ENCODE measurements at regions not wholly inside any gene's neighbourhood (a gene's known extent, or its start where the extent isn't known, plus 50 kb on each side); places are given as distances from the start of the nearest gene placed in this dataset.

DNA sequence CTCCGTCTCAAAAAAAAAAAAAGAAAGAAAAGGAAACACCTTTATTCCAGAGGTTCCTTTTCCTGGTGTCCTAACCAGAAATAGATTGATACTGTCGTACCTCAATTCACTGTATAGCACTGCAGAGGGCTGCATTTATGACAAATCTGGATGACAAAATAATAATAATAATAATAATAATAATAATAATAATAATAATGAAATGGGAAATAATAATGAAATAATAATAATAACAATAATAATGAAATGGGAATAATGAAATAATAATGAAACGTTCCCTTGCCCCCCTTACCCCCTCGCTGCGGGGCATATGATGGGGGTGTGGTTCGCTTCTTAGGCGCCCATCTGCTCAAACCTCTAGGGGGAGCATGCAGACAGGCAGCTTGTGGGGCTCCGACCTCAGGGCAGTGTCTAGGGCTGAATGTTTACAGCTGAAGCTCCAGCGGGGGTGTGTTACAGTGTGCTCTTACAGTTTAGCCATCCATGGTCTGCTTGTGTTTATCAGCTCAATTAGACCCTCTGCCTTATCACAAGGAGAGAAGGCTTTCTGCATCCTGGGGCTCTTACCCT is 1088.3 kb upstream of the SEL1L start (continued):
- no peak for TF ChIP-seq ZNF302 (tag by site-specific recombination; IDR thresholded peaks at IDR 0.05; ENCODE audit: low read depth)
- TF ChIP-seq PRDM1 (tag by site-specific recombination; IDR thresholded peaks at IDR 0.05) = no peak
- TF ChIP-seq WT1 (tag by site-specific recombination; IDR thresholded peaks at IDR 0.05) = no peak
- TF ChIP-seq, protein P1, sequence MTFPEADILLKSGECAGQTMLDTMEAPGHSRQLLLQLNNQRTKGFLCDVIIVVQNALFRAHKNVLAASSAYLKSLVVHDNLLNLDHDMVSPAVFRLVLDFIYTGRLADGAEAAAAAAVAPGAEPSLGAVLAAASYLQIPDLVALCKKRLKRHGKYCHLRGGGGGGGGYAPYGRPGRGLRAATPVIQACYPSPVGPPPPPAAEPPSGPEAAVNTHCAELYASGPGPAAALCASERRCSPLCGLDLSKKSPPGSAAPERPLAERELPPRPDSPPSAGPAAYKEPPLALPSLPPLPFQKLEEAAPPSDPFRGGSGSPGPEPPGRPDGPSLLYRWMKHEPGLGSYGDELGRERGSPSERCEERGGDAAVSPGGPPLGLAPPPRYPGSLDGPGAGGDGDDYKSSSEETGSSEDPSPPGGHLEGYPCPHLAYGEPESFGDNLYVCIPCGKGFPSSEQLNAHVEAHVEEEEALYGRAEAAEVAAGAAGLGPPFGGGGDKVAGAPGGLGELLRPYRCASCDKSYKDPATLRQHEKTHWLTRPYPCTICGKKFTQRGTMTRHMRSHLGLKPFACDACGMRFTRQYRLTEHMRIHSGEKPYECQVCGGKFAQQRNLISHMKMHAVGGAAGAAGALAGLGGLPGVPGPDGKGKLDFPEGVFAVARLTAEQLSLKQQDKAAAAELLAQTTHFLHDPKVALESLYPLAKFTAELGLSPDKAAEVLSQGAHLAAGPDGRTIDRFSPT (tag by site-specific recombination; IDR thresholded peaks at IDR 0.05) = no peak

DNA sequence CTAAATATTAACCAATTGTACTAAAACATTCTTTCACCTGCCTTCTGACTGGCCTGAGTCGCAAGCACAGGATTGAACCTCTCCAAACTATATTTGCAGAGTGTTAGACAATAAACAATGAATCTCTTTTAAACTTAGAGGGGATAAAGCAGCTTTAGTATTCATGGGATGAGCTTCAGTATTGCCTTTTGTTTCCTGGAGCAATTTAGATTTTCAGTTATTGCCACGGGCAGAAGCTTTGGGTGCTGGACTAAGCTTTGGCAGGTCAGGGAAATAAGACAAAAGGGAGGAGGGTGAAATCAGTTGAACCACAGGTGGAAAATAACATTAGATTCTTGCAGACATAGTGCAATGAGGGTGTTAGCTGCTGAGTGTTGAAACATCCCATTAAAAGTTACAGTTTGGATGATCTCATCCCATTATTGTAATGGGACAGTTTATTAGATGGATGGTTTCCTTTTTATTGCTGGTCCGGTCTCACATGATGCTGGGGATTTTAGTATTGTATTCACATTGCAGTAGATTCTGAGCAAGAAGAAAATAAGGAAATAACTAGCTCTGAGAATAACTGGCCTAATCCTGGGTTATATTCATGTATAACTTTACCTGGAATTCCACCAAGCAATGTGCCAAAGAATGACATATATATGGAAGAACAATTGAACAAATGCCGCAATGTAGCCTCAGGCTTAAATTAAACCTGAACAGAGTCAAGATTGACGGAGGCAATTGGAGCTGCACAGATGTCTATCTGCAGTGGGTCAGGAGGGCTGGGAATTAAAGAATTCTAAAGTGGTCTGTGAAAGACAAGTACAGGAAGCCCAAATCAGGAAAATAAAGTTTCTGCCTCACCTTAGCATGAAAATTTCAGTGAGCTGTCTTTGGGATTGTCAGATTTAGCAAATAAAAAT is 1092.8 kb upstream of the SEL1L start:
- H3K4me1 ChIP-seq (ENCODE audit: control insufficient read depth, insufficient read depth, low read length) = no peaks in the 10 kb centered on the region
- no peaks in the 10 kb centered on the region for H3K9me3 ChIP-seq (ENCODE audit: control insufficient read depth, insufficient read depth, low read depth, low read length)
- TF ChIP-seq SP7 (tag by site-specific recombination; IDR thresholded peaks at IDR 0.05) = no peak
- TF ChIP-seq, protein P2, sequence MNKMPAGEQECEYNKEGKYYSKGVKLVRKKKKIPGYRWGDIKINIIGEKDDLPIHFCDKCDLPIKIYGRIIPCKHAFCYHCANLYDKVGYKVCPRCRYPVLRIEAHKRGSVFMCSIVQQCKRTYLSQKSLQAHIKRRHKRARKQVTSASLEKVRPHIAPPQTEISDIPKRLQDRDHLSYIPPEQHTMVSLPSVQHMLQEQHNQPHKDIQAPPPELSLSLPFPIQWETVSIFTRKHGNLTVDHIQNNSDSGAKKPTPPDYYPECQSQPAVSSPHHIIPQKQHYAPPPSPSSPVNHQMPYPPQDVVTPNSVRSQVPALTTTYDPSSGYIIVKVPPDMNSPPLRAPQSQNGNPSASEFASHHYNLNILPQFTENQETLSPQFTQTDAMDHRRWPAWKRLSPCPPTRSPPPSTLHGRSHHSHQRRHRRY (tag by site-specific recombination; IDR thresholded peaks at IDR 0.05) = no peak
- no peak for TF ChIP-seq ZNF677 (tag by site-specific recombination; IDR thresholded peaks at IDR 0.05)
- ChIA-PET CTCF (interaction anchor here (0.6 kb wide), 1 partner anchor 428 kb away, joined by 3 read pairs; no protein-coding TSS in a partner anchor), POLR2A (no interaction called here)
- no peaks in the 10 kb centered on the region for H3K36me3 ChIP-seq (ENCODE audit: control insufficient read depth in 2 of 2, insufficient read depth in 1 of 2, low read length in 2 of 2)
- no peak overlapping the region for H3K4me3 ChIP-seq (ENCODE audit: low read depth, low read length)
- H3K27ac ChIP-seq (ENCODE audit: extremely low read depth, low read depth, low read length) = no peak overlapping the region

DNA sequence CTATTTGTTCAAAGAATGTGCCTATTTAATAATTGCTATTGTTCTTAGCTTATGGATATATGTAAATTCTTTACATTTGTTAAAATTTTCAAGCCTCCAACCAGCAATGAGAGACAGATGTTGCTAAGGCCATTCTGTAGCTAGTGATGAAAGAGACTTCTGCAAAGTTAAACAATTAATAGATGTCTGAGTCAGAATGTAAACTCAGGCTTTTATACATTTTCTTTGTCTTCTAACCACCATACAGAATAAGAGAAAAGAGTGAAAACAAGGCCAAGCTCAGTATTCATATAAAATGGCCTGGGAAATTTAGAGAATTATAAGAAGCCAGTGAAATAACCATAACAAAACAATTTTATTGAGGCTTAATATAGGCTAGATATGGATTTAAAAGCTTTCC is 1102.3 kb upstream of the SEL1L start:
- Histone ChIP-seq H3K4me1 (ENCODE audit: control insufficient read depth, insufficient read depth, low read length) (no peaks in the 10 kb centered on the region), H3K4me3 (ENCODE audit: low read depth, low read length) (no peak overlapping the region), H3K36me3 (ENCODE audit: control insufficient read depth in 2 of 2, insufficient read depth in 1 of 2, low read length in 2 of 2) (no peaks in the 10 kb centered on the region), H3K27ac (ENCODE audit: extremely low read depth, low read depth, low read length) (no peak overlapping the region), H3K9me3 (ENCODE audit: control insufficient read depth, insufficient read depth, low read depth, low read length) (no peaks in the 10 kb centered on the region)
- TF ChIP-seq ZNF211 (tag by site-specific recombination; IDR thresholded peaks at IDR 0.05; ENCODE audit: low read depth) (no peak), ZNF202 (tag by site-specific recombination; IDR thresholded peaks at IDR 0.05; ENCODE audit: borderline replicate concordance) (no peak), ZBTB17 (tag by site-specific recombination; IDR thresholded peaks at IDR 0.05) (no peak), ZNF777 (tag by site-specific recombination; IDR thresholded peaks at IDR 0.05; ENCODE audit: borderline replicate concordance) (no peak), ZNF391 (tag by site-specific recombination; IDR thresholded peaks at IDR 0.05; ENCODE audit: borderline replicate concordance, low read depth) (no peak), ZNF670 (tag by site-specific recombination; IDR thresholded peaks at IDR 0.05; ENCODE audit: low read depth) (no peak), ZNF561 (tag by site-specific recombination; IDR thresholded peaks at IDR 0.05; ENCODE audit: borderline replicate concordance) (no peak), ZNF146 (tag by site-specific recombination; IDR thresholded peaks at IDR 0.05) (no peak), ZNF169 (tag by site-specific recombination; IDR thresholded peaks at IDR 0.05) (no peak), ZNF529 (tag by site-specific recombination; IDR thresholded peaks at IDR 0.05; ENCODE audit: insufficient replicate concordance) (no peak), ZNF311 (tag by site-specific recombination; IDR thresholded peaks at IDR 0.05; ENCODE audit: borderline replicate concordance) (no peak), ZNF610 (tag by site-specific recombination; IDR thresholded peaks at IDR 0.05; ENCODE audit: borderline replicate concordance) (no peak)
- TF ChIP-seq, protein P3, sequence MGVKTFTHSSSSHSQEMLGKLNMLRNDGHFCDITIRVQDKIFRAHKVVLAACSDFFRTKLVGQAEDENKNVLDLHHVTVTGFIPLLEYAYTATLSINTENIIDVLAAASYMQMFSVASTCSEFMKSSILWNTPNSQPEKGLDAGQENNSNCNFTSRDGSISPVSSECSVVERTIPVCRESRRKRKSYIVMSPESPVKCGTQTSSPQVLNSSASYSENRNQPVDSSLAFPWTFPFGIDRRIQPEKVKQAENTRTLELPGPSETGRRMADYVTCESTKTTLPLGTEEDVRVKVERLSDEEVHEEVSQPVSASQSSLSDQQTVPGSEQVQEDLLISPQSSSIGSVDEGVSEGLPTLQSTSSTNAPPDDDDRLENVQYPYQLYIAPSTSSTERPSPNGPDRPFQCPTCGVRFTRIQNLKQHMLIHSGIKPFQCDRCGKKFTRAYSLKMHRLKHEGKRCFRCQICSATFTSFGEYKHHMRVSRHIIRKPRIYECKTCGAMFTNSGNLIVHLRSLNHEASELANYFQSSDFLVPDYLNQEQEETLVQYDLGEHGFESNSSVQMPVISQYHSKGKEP (tag by site-specific recombination; IDR thresholded peaks at IDR 0.05) = no peak
- TF ChIP-seq, protein P4, sequence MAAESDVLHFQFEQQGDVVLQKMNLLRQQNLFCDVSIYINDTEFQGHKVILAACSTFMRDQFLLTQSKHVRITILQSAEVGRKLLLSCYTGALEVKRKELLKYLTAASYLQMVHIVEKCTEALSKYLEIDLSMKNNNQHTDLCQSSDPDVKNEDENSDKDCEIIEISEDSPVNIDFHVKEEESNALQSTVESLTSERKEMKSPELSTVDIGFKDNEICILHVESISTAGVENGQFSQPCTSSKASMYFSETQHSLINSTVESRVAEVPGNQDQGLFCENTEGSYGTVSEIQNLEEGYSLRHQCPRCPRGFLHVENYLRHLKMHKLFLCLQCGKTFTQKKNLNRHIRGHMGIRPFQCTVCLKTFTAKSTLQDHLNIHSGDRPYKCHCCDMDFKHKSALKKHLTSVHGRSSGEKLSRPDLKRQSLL (tag by site-specific recombination; IDR thresholded peaks at IDR 0.05) = no peak
- ChIA-PET POLR2A (no interaction called here), CTCF (no interaction called here)
